GF-D8 (cell line): ENCODE measurements at regions not wholly inside any gene's neighbourhood (a gene's known extent, or its start where the extent isn't known, plus 50 kb on each side); places are given as distances from the start of the nearest gene placed in this dataset.

Experiments used
- DNase-seq: peaks from one replicate; lab custom pipeline; 2025; lab: John Stamatoyannopoulos, UW

DNA sequence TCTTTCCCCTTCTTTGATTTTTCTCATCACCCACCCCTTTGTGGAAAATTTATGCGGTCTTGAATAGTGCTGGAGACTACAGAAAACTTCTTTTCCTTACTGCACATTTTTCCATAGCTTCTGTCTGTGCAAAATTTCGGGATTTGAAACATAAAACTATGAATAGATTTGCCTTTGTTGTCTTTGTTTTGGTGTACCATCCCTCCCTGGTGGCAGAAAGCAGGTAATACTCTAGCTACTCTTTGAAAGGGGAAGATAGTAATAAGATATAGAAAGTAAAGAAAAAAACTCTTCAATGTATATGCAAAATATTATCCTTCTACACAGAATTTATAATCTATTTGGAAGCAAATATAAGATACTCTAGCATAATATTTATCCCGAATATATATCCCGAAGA, 79.1 kb upstream of the LMO3 start:
- no peak for DNase-seq

DNA sequence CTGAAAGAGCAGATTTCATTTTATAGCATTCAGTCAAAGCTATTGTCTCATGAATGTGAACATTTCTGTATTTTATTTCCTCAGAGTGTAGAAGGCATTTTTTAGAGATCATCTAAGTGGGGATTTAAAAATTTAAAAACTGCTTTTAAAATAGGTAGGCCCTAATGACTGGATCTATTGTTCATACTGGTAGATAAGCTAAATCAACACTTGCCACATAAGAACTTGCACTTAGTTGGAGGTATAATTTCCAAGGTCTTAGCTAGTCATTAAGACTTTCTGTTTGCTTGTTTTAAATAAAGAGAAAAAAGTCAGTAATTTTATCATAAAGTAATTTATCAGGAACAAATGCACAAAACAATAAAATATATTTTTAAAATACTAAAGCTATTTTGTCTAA, 75.2 kb upstream of the LMO3 start:
- no peak for DNase-seq

- DNase-seq, result no peak
Observed at GRCh38 chr12:16675438-16675837, 69.5 kb upstream of the LMO3 start.

DNA sequence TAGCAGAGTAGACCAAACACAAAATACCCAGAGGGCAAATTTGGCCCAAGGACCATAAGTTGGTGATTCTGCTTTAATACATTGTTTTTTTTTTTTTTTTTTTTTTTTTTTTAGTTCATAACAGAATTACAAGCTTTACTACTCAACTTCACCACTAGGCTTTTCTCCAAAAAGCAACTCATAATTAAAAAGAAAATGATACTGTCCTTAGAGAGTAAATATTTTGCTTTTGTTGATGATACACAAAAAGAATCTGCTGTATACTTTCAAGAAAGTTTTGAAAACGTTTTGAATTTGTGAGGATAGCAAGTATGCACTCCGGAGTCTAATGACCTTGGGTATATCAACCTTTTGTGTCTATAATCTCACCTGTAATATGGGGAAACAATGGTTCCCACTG, 68.9 kb upstream of the LMO3 start:
- DNase-seq, result no peak

- no peak for DNase-seq
Observed at GRCh38 chr12:16670456-16671050, 64.6 kb upstream of the LMO3 start.

DNA sequence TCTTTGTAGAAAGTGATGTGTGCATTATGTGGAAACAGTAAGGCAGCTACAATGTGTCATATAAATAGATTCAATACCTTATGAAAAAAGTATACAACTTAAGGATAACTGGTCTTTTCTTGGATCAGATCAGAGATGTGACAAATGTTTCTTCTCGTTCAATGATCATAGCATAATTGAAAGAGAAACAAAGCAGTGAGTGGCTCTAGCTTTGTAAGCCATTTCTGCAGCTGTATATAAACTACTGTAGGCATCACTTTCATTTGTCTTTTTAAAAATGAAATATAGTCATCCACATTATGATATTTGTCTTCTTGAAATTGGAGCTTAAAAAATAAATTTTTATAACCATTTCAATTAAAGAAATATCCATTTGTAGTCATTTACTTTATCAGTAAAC, 63.8 kb upstream of the LMO3 start:
- no peak for DNase-seq

DNA sequence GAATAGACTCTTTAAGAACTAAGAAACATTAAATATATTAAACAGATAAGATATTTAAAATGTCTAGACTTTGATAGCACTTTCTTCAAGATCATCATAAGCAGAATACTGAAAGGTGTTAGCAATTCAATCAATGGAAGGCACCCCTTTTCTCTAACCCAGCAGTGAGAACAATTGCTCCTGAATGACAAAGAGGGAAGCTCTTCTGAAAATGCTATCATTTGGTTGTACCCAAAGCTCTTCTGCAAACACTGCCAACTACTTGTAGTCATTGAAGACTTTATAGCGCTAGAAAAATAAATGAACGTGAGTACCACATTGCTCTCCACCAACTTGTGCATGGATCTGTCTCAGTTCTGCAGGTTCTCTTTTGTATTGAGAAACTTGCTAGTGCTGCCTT, 62.2 kb upstream of the LMO3 start:
- DNase-seq, result no peak

DNA sequence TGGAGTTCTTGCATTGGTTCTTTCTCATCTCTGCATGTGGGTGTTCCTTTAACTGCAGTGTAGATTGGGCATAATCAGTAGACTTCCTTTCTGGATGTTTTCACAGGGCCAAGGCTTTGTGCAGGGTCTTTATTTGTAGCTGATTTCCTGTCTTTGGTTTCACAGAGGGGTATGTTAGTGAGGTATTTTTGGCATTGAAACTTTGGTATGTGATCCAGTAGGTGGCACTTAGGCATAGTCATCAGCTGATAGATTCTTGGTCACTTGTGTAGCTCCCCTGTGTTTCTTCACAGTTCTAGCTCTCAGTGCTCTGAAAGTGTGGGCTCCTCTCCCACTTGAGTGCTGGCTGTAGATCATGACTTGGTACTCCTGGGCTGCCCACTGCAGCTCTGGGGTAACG, 52.7 kb upstream of the LMO3 start:
- DNase-seq, result no peak
